ENCODE measurements at regions not wholly inside any gene's neighbourhood (a gene's known extent, or its start where the extent isn't known, plus 50 kb on each side); places are given as distances from the start of the nearest gene placed in this dataset.

DNA sequence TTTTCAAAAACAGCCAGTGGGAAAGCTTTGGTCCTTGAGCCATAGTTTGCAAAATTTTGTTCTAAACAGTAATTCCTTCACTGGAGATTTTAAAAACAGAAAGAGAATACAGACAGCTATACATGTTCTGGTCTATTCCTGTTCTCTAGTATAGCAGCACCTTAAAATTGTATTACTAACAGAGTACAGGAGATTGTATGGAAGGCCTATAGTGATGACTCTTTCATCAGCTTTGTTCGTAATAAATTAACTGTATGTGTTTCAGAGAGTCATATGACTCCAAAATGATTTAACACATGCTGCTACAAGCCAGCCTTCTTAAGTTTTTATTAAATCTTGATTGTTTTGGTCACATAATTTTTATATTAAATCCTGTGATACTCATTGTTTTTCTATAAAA, 1124.6 kb upstream of the FAM98A start:
- TF ChIP-seq POLR2A (IDR thresholded peaks at IDR 0.05) = no peak
- TF ChIP-seq, protein P1, sequence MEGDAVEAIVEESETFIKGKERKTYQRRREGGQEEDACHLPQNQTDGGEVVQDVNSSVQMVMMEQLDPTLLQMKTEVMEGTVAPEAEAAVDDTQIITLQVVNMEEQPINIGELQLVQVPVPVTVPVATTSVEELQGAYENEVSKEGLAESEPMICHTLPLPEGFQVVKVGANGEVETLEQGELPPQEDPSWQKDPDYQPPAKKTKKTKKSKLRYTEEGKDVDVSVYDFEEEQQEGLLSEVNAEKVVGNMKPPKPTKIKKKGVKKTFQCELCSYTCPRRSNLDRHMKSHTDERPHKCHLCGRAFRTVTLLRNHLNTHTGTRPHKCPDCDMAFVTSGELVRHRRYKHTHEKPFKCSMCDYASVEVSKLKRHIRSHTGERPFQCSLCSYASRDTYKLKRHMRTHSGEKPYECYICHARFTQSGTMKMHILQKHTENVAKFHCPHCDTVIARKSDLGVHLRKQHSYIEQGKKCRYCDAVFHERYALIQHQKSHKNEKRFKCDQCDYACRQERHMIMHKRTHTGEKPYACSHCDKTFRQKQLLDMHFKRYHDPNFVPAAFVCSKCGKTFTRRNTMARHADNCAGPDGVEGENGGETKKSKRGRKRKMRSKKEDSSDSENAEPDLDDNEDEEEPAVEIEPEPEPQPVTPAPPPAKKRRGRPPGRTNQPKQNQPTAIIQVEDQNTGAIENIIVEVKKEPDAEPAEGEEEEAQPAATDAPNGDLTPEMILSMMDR (IDR thresholded peaks at IDR 0.05) = no peak
